GM18499 (cell line): ENCODE measurements at regions not wholly inside any gene's neighbourhood (a gene's known extent, or its start where the extent isn't known, plus 50 kb on each side); places are given as distances from the start of the nearest gene placed in this dataset.

Experiments used
- ATAC-seq: cut with Tn5 transposase; IDR thresholded peaks from one replicate; pipeline ENCODE4 v1.9.1; 2021; ENCODE audit warnings: moderate number of reproducible peaks; ENCODE audit not compliant: insufficient read depth, unreplicated experiment

DNA sequence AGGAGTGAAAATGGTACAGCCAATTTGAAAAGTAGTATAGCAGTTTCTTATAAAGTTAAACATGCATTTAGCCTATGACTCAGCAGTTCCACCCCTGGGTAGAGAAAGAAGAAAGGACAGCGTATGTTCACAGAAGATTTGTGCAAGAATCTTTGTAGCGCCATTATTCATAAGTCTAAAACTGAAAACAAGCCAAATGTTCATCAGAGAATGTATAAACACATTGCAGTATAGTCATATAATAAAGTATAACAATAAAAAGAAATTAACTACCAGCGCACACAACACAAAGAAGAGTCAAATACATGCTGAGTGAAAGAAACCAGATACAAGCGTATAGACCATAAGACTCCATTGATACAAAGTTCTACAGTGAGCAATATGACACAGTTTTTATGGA lies 294.0 kb downstream of the SAMD5 start:
- ATAC-seq, result no peak

DNA sequence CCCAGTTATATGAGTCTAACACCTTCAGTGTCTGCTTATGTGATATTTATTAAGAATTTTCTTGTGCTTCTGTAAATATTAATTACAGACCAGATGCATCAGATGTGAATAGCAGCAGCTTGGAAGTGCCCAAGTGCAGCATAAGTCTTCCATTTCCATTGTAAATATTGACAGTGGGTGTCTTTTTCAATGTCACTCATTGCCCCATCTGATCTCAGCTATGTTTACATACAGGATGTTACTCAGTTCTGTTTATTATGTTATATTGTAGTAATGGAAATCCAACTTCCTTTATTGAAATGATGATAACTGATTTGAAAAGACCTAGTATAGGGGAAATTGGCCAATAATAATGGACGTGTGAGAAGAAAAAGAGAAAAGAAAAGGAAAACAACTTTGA lies 296.7 kb downstream of the SAMD5 start:
- no peak for ATAC-seq

DNA sequence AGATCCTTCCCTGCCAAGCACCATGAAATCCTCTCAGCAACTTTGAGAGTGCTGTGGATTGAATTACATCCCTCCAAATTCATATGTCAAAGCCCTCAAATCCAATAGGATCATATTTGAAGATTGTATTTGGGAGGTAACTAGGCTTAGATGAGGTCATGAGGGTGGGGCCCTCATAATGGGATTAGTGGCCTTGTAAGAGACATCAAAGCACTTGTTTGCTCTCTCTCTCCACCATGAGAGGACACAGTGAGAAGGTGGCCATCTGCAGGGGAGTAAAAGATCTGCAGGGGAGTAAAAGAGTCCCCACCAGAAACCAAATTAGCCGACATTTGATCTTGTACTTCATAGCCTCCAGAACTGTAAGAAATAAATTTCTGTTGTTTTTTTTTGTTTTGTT lies 298.2 kb downstream of the SAMD5 start:
- no peak for ATAC-seq

DNA sequence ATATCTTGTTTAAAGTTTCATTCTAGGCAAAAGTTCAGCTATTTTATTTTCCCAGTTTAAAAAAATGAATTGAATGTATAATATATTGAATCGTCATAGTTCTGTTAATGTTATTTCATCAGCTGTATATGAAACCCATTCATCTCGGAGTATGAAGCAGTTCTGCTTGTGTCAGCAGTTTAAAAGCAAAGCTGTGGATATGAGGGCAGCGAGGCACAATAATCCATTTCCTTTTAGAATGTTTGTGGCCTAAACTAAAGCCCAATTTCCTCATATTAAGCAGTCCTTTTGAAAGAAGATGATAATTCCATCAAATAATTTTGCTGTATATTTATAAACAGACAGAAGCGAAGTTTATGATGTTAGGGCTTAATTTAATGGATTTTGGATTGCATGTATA lies 300.1 kb downstream of the SAMD5 start:
- no peak for ATAC-seq

DNA sequence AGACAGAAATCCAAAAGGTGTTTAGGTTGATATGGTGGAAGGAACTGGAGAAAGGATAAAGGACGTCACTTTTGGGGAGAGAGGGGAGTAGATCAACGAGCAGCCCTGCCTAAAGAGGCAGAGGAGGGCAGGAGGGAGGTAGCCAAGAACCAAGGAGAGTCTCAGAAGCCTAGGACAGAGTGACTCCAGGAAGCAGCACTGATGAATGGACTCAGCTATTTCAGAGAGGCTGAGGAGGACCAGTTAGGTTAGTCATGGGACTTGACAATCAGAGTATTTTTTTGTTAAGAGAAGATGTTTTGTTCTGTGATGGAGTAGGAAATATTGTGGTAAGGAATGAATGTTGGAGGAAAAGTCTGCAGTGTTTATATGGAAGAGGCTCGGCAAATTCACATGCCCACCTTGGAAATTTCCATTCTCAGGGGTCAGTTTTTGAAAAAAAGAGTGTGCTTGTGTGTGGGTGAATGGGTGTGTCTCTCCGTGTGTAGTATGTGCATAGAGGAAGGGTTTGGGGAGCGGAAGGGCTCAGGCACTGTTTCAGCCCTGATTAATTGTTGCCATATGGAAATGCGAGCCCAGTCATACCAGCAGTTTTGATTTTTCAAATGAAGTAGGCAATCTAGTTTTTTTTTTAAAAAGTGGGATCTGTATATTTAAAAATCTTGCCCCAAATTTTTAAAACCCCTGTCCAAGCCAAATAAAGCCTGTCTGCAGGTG lies 303.6 kb downstream of the SAMD5 start:
- ATAC-seq, result no peak

DNA sequence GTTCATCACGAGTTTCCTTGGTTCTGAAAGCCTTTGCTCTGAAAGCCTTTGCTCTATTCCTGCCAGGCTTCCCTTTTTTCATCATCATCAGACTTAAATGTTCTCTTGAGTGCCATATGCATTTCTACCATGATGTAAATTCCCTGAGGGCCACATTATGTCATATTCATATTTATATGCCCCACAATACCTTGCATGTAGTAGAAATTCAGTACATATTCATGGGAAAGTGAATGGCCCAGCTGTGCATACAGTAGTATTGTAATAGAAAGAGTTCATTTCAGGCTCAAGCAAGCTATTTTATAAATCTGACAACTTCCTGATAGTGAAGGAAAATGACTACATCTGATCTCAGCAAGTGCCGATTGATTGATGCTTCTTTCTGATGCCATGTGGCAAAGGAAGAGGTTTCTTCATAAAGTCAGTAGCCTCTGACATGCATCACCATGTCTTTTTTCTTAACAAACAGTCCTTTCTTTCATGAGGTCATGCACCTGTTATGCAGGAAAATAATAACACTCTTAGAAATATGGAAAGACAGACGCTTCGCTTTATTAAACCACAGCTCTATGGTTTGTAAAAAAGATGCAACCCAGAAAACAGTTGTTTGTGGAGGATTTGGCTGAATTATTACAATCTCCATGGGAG lies 308.7 kb downstream of the SAMD5 start:
- no peak for ATAC-seq

DNA sequence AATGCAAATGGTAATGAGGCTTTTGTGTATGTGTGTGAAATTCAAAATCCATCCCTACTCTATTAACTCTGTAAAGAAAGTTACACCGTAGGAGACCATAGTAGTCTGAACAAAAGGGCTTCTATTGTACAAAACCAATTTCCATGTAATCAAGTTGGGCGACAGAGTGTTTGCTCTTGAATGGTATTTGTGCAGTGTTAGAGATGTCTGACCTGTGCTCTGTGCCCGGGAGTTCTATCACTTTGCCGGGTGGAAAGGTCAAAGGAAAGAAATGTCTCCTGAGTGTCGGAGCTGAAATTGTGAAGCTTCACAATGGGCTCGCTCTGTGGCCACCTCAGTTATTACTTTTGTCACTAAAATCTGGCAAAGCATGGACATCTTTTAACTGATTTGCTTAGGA lies 312.0 kb downstream of the SAMD5 start:
- no peak for ATAC-seq

DNA sequence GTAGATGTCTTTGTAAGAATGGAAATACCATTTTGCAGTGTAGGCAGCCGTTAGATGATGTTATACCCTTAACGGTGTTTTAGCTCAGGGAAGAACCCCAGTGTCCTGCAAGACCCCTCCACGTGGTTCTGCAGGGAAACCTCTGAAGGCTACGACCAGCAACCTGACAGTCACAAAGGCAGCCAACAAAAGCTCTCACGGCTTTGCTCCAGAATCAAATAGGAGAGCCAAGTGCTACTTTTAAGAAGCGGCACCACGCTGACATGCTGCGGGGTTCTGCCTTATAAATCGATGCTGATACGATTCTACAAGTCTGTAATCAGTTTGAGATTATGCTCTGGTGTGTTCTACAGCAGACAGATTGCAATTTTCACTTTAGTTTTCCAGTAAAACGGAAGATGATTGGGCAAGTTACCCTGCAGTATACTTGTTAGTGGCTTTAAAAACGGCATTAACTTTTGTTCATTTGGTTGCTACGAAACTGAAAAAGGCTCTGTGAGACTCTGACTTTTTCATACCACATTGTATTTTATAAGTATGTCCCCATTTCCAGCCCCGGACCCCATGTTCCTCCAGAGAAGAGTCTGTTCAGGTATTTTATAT lies 312.9 kb downstream of the SAMD5 start:
- no peak for ATAC-seq

DNA sequence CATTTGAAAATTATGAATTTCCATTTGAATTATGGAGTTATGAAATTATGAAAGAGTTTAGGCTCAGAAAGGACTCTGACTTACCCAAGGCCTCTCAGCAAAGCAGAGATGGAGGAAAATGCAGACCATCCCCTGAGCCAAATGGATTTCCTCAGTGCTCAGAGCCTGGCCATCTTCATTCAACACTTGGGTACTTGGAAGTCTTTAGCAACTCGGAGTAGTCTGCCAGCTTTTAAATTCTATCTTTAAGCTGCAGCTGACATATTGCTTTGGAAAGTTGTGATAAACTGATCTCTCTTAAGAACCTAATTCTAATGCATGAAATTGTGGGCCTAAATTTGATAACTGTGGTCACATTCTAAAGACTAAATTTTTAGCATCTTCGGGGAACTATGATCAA lies 315.4 kb downstream of the SAMD5 start:
- no peak for ATAC-seq

DNA sequence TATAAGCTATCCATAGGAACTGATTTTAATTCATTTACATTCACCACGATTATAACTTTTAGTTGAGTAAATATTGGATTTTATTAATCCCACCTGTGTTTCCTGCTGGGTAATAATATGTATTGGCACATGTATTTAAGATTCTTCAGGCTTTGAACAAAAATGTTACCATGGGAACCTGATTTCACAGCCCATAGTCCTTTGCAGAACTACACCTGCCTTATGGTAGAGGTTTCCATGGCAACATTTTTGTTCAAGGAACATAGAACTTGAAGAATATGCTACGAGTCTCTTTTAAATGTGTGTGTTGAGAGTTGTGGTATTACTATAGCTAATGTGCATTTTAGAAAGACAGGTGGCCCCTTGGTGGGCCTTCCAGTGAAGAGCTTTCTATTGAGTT lies 317.4 kb downstream of the SAMD5 start:
- no peak for ATAC-seq

DNA sequence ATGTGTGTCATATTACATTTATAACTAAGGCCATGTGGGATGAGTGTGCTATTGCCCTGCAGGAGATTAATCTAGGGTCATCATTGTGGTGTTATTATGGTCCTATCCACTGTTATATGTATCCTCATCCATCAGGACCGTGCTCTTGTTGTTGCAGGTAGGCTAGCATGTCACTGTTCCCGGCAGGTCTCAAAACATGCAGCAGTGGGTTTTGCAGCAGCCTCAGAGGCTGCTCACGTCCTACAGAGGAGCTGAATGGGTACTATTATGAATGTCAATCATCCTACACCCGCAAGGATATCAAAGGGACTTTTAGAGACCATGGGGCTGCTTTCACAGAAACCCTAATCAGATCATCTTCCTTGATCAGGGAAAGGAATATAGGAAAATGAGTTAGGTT lies 318.2 kb downstream of the SAMD5 start:
- ATAC-seq, result no peak

DNA sequence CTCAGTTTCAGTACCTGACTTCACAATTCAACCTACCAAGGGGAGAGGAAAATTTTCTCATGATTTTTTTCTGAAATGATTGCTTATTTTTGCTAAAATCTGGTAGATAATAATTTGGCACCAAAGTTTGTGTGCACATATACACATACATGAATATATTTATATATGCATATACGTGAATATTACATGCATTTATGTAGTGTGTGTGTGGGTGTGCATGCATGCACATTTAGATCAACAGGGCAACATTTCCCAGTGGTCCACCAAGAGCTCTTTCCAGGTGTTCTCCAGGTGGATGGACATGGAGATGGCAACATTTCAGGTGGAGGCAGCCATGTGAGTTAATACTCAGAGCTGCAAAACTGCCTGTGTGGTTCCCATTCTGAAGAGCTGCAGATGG lies 320.9 kb downstream of the SAMD5 start:
- ATAC-seq, result no peak

DNA sequence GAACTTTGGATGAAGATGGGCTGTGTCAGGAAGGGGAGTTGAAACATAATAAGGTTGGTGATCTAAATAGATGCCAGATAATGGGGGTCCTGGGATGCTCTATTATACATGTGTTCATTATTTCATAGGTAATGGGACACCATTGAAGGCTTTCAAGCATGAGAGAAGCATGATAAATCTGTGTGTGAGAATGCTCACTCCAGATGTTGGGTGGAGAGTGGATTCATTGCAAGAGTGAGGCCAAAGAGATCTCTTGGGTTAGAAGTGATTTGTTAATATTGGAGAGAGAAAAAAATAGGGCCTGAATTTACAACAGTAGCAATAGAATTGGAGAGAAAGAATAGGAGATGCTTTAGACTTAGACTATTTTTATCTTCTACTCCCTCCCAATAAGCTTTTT lies 321.3 kb downstream of the SAMD5 start:
- ATAC-seq, result no peak

DNA sequence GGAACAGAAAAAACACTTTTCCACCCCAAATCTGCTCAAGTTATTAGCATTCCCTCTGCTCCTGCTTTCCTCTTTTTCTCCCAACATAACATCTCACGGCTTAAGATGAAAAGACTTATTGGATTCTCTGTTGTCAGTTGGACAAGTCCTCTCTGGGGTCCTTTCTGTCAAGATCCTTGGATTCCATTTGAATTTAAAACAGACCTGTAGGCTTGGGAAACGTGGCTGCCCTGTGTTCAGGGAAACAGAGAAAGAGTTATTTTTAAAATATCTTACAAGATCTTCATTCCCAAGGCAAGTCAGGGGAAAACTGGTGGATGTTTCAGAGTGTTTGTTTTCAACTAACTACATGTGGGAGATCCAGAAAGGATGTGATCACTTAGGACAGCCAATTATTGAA lies 322.9 kb downstream of the SAMD5 start:
- ATAC-seq, result no peak

DNA sequence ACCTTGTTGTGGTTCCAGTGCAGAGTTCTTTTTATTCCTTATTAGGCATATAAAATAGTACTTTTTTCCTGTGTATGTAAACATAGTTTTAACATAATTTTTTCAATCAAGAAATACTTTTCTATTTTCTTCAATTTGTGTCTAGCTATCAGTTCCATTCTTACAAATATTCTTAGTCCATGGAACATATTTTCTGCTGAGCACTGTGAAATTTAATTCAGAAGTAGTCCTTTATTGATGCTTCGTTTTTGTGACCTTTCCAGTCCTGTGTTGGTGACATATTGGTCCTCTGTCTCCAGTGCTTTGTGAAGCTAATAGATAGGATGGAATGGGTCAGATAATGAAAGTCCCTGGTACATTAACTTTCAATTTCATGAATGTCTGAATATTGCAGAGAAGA lies 325.1 kb downstream of the SAMD5 start:
- no peak for ATAC-seq

DNA sequence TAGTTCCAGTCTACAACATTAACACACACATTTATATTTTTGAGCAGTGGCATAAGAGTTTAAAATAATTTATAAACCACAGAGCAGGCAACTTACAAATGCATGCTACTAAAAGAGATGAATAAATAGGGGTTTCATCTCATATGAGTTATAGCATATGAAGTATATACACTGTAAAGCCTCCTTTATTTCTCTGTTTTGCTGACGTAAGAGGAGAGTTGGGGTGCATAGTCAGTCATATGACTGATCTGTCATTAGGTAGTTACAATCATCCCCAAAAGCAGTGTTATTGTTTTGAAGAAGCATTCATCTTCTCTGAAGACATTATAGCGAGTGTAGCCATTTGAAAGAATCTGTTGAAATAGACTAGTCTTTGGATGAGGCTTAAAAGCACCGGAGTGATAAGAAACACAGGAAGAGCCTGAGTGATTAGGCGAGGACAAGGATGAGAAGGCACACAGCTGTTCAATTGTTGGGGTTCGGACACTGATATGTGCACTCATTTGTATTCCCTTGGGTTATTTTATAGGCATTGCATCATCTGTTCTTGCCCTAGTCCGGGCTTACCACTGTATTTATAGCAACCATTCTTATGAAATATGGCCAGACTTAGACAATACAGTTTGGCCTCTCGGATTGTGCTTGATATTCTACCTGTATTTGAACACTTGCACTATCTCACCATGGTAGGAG lies 325.7 kb downstream of the SAMD5 start:
- no peak for ATAC-seq

DNA sequence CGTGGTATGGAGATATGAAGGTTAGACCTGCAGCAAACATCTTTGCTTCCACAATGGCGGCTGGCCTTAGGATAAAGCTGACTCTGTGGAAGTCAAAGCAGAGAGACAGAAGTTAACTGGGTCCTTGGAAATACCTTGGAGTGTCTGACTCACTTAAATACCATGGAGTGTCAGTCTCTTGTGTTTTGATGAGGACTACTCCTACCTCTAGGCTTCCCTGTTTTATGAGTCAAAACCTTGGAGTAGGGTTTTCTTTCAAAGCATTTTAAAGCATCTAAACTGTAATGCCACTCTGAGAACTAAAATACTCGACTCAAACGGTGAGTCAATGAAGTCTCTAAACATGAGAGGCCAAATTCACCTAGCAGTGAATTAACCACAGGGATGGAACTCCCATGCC lies 329.1 kb downstream of the SAMD5 start:
- ATAC-seq, result no peak

DNA sequence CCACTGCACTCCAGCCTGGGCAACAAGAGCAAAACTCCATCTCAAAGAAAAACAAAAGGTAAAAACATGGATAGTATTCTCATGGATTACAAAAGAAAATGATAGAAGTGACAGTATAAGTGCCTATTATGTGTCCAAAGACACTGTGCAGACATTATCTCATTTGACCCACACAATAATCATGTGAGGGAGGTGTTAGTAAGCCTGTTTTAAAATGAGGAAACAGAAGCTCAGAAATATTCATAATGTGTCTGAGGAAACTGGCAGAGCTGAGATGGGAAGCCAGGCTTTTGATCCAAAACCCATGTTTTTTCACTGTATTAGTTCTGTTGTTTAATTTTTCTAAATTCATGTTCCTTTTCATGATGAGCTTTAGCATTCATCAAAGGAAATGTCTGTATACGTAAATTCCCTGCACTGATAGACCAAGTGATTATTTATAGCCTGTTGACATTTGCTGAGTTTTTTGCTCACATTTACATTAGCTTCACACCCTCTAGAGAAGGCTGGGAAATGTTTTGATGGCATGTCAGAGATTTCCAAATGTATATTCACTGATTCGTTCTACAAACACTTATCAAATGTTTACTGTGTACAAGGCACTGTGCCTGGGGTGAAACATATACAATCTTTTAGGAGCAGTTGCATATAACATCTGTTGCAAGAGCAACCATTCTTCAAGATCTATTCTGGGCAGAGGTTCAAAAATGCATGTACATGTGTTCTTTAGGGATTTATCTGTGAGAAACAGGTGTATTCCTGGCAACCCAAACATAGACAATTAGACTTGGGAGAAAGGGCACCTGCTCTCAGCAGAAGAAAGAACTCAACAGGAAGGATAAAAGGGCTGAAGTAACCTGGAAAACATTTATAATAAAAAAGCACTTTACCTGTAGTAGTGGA lies 331.5 kb downstream of the SAMD5 start:
- no peak for ATAC-seq

DNA sequence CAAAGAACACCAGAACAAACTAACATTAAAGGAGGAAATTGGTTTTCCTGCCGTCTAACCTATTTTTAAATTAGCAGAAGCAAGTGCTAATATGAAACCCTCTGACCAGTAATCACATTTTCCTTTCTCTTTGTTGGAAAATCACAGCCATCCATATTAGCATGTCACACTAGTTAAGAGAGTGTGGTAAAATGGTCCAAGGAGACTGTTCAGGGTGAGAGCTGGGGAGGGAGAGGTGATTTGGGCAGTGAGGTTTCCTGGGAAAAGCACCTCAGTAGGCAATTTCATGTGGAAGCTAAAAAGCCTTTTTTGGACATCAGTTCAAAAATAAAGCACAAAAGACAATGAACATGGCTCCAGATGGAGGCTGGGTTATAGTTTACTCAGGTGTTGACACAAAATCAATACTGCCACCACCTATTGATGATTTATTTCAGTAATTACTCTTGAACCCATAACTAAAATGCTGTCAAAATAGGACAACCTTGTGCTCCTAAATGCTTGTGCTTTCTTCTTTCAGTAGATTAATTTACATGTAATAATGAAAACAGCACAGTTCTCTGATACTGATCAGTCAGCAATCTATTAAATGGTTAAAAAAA lies 333.2 kb downstream of the SAMD5 start:
- no peak for ATAC-seq
